ENCODE measurements at regions not wholly inside any gene's neighbourhood (a gene's known extent, or its start where the extent isn't known, plus 50 kb on each side); places are given as distances from the start of the nearest gene placed in this dataset.

DNA sequence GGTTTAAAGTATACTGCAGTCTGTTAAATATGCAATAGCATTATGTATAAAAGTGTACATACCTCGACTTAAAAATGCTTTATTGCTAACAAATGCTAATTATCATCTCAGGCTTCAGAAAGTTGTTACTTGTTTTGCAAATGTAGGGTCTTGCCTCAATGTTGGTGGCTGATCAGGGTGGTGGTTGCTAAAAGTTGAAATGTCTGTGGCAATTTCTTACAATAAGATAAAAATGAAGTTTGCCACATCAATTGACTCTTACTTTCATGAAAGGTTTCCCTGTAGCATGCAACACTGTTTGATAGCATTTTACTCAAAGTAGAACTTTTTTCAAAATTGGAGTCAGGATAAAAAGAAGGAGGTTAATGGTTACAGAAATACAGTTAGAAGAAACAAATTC lies 407.7 kb upstream of the OR4E1 start:
- TF ChIP-seq POLR2A (IDR thresholded peaks at IDR 0.05) = no peak
- TF ChIP-seq, protein P1, sequence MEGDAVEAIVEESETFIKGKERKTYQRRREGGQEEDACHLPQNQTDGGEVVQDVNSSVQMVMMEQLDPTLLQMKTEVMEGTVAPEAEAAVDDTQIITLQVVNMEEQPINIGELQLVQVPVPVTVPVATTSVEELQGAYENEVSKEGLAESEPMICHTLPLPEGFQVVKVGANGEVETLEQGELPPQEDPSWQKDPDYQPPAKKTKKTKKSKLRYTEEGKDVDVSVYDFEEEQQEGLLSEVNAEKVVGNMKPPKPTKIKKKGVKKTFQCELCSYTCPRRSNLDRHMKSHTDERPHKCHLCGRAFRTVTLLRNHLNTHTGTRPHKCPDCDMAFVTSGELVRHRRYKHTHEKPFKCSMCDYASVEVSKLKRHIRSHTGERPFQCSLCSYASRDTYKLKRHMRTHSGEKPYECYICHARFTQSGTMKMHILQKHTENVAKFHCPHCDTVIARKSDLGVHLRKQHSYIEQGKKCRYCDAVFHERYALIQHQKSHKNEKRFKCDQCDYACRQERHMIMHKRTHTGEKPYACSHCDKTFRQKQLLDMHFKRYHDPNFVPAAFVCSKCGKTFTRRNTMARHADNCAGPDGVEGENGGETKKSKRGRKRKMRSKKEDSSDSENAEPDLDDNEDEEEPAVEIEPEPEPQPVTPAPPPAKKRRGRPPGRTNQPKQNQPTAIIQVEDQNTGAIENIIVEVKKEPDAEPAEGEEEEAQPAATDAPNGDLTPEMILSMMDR (IDR thresholded peaks at IDR 0.05) = no peak
- TF ChIP-seq POLR2AphosphoS5 (IDR thresholded peaks at IDR 0.05) = no peak
- no peak for TF ChIP-seq EP300 (IDR thresholded peaks at IDR 0.05)
